SKM-1 (cell line): ENCODE measurements at regions not wholly inside any gene's neighbourhood (a gene's known extent, or its start where the extent isn't known, plus 50 kb on each side); places are given as distances from the start of the nearest gene placed in this dataset.

Source experiments
- DNase-seq: peaks from one replicate; lab custom pipeline; 2025; ENCODE audit not compliant: unreplicated experiment; lab: John Stamatoyannopoulos, UW

- no peak for DNase-seq
Measured at GRCh38 chr4:13133700-13134099, 350.4 kb downstream of the RAB28 start.

GRCh38 chr4:13130848-13131247 is 353.3 kb downstream of the RAB28 start:
- no peak for DNase-seq

GRCh38 chr4:13129095-13129494 is 355.0 kb downstream of the RAB28 start:
- DNase-seq, result no peak

DNA sequence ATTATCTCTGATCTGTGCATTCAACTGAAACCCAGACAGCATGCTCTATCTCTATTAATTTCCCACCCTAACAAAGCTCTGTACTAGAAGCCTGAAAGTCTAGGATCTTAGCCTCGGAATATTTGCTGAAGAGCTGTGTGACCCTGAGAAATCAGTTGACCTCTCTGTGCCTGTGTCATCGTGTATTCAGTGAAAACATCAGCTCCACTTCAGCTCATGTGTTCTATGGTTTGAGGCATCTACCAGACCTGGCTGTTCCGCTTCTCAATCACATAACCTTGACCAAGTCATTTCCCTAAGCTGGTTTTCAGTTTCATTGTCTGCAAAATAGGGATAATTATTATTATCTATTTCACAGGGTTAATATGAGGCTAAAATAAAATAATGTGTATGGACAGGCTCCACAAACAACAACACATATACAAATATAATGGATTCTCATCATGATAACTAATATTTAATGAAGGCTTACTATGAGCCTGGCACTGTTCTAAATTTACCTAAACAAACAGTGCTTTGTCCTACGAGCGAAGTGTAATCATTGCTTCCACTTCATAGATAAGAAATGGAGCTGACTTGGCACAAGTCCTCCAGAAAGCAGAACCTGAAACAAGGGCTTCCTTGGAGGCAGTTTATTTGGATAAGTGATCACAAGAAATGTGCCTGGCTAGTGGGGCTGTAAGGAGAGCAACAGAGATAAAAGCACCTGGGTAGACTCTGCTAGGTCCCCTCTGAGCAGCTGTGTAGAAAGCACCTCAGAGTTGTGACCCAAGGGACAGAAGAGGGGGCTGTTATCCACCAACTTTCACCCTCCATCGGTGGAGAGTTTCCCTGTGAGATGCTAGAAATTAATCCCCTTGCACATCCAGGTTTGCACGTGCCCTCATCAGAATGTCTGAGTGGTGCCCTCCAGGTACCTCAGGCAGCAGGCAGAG is 356.9 kb downstream of the RAB28 start:
- no peak for DNase-seq

- no peak for DNase-seq
Measured at GRCh38 chr4:13118633-13119032, 365.5 kb downstream of the RAB28 start.

DNA sequence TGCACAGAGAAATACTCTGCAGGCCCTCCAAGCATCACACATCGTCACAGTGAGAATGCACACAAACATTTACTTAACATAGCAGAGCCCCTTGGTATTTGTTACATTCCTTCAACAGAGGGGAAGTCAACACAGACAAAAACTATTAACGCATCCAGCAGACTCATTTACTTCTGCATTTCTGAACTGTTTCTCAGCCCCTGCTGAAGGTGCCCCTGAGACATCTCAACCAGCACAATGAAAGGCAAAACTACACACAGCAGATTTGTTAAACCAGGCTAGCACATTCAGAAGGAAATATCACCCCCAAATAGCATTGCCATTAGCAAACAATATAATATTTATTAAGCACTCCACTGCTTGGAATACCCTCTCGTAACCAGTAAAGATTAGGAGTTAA is 367.0 kb downstream of the RAB28 start:
- DNase-seq, result no peak

DNA sequence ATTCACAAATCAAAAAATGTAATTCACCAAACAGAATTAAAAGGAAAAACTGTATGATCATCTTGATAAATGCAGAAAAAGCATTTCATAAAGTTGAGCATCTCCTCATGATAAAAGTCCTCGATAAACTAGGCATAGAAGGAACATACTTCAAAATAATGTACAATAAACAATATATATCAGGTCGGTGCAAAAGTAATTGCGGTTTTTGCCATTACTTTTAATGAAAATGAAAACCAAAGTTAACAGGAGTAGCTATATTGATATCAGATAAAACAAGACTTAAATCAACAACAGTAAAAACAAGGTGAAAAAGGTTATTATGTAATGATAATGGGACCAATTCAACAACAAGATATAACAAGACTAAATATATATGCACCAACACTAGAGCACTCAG is 372.1 kb downstream of the RAB28 start:
- no peak for DNase-seq

- no peak for DNase-seq
Measured at GRCh38 chr4:13109536-13109935, 374.6 kb downstream of the RAB28 start.

- DNase-seq, result no peak
Measured at GRCh38 chr4:13108096-13108495, 376.0 kb downstream of the RAB28 start.

DNA sequence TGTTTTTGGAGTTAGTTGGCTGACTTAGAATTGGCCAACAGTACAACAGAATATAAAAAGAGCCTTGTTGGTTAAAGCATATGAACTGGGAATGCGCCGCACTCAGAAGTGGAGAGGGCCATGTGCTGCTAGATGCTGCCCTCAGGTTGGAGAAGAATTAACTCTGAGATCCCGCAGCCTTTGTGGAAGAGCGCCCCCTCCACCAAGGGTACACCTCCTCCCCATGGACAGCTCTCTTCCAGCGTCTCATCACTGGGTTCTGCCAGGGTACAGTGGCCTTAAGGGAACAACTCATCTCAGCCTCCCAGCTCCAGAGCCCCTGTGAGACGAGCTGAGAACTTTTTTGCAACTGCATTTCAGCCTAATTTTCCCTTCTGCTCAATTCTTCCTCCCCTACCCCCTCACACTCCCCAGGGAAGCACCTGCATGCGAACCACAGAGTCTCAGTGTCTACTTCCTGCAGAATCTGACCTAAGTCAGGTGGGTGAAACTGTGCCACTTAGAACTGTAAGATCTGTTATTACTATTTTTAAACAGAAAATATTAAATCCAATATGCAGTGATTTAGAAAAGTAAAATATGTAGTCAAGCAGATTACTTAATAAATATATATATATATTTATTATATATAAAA is 380.6 kb downstream of the RAB28 start:
- DNase-seq, result no peak

GRCh38 chr4:13102092-13102742 is 381.9 kb downstream of the RAB28 start:
- no peak for DNase-seq

GRCh38 chr4:13097971-13098370 is 386.2 kb downstream of the RAB28 start:
- no peak for DNase-seq

DNA sequence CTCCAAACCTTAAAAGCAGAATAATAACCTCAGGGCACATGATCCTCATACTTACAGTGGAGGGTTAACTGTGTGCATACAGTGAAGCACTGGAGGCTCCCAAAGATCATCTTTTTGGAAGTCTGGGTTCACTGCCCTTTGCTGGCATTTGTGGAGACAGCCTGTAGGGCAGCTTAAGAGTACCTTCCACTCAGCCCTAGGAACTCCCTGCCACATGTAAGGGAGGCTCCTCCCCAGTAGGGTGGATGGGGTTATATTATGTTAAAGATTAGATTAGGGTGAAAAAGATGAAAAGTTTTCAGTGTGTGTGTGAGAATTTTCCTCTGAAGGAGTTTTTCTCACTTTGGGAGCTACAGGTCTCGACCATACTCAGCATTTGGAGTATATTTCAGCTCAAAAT is 388.4 kb downstream of the RAB28 start:
- DNase-seq, result no peak

DNA sequence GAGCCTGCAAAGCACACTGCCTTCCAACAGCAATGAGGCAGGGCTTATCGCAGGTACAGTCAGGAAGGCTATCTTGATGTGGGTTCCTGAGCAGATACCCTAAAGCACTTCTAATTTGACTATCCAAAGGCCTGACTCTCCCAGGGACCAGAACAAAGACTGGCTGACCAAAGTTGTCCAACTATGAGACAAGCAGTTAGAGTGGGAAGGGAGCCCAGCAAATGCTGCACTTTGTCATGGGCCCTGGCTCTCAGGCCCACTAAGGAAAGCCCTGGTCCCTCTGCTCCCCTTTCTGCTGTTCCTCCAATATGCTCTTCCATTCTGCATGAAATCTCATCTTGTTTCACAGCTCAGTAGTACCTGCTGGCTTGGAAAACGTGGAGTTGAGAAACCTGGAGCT is 391.0 kb downstream of the RAB28 start:
- DNase-seq, result no peak

DNA sequence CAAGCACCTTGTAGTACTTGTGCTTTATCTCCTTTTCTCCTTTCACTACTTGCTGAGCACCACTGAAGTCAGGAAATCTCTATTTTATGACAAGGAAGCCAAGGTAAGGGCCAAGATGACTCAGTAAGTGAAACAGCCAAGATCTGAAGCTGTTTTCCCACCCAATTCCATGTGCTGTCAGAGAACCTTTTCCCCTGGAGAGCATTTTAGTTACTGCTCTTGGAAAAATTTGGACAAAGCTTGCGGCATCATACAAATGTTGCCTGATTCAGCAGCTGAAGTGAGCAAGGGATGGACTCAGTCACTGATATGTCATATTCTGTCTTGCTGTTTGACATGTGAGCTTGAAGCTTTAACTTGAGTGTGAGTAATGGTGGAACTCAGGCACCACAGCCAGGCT is 391.4 kb downstream of the RAB28 start:
- no peak for DNase-seq

DNA sequence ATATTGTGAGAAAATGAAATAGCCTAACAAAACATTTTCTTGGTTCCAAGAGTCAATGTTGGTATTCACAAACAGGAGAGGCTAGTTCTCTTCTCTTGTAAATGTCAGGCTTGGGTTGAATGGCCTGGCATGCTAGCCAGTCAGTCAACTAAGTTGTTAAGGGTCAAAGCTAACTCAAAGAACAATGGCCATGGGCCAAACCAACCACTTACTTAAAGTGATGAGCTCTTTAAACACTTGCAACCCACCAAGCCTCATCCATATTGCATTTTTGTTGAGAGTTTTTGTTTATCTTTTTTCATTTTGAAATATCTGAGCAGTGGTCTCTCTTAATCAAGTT is 394.5 kb downstream of the RAB28 start:
- DNase-seq, result no peak

DNA sequence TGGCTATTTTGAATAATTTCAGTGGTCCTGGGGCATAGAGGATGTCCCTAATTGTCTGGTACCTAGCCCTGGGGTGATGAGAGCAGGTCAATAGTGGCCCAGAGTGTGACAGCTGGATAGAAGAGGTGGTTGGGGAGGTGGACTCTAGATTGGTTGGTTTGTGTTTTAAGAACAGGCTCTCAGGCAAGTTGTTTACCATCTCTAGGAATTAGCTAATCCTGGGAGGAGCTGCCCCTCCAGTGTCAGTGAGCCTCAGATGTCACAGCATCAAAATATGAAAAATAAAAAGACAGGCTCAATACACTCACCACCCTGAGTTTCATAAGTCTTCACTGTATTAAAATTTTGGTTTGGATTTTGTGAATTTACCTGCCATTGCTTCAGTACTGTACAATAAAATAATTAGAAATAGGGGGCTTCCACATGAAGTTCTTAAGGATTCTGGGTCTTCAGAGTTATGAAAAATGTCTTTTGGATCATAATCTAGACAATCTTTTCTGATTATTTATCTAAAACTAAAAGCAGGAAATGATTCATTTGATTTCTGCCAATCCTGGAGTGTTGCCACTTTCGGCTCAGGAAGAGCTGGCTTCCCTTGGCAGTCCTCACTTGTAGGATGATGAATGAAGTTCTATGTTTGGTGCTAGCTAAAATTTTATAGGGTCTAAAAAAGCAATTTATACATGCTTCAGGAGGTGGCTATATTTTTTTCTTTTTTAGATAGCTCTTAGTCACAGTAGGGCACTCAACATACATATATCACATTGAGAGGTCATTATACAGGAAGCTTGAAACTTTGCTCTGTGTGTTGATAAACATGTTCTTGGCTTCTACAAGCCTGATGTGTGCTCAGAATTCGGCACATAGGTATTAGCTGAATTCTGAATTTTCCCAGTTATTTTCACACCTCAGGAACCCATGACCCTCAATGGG is 395.1 kb downstream of the RAB28 start:
- DNase-seq, result no peak

DNA sequence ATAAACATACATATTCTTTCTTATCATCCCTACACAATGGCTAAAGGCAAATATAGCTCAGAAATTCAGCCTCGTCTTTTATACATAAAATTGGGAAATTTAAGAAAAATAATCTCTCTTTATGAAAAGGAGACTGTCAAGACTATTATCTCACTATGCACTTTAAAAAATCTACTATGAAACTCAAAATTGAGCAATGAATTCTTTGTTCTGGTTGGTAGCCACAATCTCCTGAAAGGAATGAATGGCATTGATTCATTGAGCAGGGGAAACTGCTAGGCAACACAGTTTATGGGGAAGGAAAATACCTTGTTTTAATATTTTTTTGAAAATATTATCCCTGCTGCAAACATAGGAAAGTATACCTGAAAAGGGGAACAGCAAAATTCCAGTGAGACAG is 397.1 kb downstream of the RAB28 start:
- no peak for DNase-seq

DNA sequence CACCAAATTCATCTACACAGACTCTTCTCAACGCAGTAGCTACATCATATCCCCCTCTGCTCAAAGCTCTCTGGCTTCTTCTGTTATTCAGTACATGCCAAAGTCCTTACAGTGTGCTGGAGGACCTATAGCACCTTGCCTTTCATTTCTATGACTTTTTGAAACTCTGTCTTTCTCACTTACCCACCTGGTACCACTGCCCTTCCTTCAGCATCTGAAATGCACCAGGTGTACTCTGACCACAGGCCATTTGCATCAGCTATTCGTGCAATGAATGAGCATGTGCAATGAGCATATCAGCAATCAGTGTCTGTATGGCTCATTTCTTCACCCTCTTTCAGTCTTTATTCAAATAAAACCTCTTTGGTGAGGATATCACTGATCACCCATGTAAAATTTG is 399.9 kb downstream of the RAB28 start:
- no peak for DNase-seq

GRCh38 chr4:13081830-13082229 is 402.3 kb downstream of the RAB28 start:
- no peak for DNase-seq

GRCh38 chr4:13067077-13067476 is 417.1 kb downstream of the RAB28 start:
- DNase-seq, result no peak
